MM.1S (cell line): ENCODE measurements at regions not wholly inside any gene's neighbourhood (a gene's known extent, or its start where the extent isn't known, plus 50 kb on each side); places are given as distances from the start of the nearest gene placed in this dataset.

Experiments
- DNase-seq: peaks from one replicate; pipeline ENCODE4 v3.0.0-alpha.2; 2015
- H2AFZ ChIP-seq: fragments of 300-600 bp; sonication (generic); 2 replicates; pipeline ENCODE4 v1.6.0; 2016; ENCODE audit warnings: antibody characterized with exemption, low read length
- H3F3A ChIP-seq: fragments of 300-600 bp; sonication (generic); 2 replicates; pipeline ENCODE4 v1.6.1; 2016; ENCODE audit warnings: mild to moderate bottlenecking, antibody characterized with exemption, low read length, moderate library complexity, mixed read lengths; ENCODE audit not compliant: insufficient read depth
- H3K27ac ChIP-seq: fragments of 300-600 bp; sonication (generic); 2 replicates; pipeline ENCODE4 v1.5.1; 2016; ENCODE audit warnings: mild to moderate bottlenecking, low read length
- H3K27me3 ChIP-seq: fragments of 300-600 bp; sonication (generic); replicated peaks from 2 replicates; pipeline ENCODE4 v1.6.0; 2016; ENCODE audit warnings: low read length; ENCODE audit not compliant: insufficient read depth
- H3K36me3 ChIP-seq: fragments of 300-600 bp; sonication (generic); replicated peaks from 2 replicates; pipeline ENCODE4 v1.6.1; 2016; ENCODE audit warnings: mild to moderate bottlenecking, low read length, mixed read lengths; ENCODE audit not compliant: insufficient read depth
- H3K4me1 ChIP-seq: fragments of 300-600 bp; sonication (generic); 2 replicates; pipeline ENCODE4 v1.6.1; 2016; ENCODE audit warnings: low read length, mixed read lengths
- H3K4me2 ChIP-seq: fragments of 300-600 bp; sonication (generic); 2 replicates; pipeline ENCODE4 v1.6.0; 2016; ENCODE audit warnings: low read depth, low read length
- H3K4me3 ChIP-seq: fragments of 300-600 bp; sonication (generic); 2 replicates; pipeline ENCODE4 v1.5.1; 2016; ENCODE audit warnings: low read length, mixed read lengths
- H3K79me2 ChIP-seq: fragments of 300-600 bp; sonication (generic); 2 replicates; pipeline ENCODE4 v1.6.1; 2016; ENCODE audit warnings: mixed run types, low read length, mixed read lengths
- H3K9ac ChIP-seq: fragments of 300-600 bp; sonication (generic); 2 replicates; pipeline ENCODE4 v1.6.1; 2016; ENCODE audit warnings: low read length, mixed read lengths
- H3K9me2 ChIP-seq: fragments of 300-600 bp; sonication (generic); replicated peaks from 2 replicates; pipeline ENCODE4 v1.6.1; 2016; ENCODE audit warnings: mild to moderate bottlenecking, low read length, mixed read lengths; ENCODE audit not compliant: insufficient read depth
- H3K9me3 ChIP-seq: fragments of 300-600 bp; sonication (generic); replicated peaks from 2 replicates; pipeline ENCODE4 v1.6.1; 2016; ENCODE audit warnings: mild to moderate bottlenecking, low read length, mixed read lengths; ENCODE audit not compliant: insufficient read depth
- H4K20me1 ChIP-seq: fragments of 300-600 bp; sonication (generic); 2 replicates; pipeline ENCODE4 v1.6.1; 2016; ENCODE audit warnings: mild to moderate bottlenecking, low read length, moderate library complexity, mixed read lengths; ENCODE audit not compliant: insufficient read depth
- EZH2 ChIP-seq: fragments of 300-600 bp; sonication (generic); optimal IDR thresholded peaks from 2 replicates; pipeline ENCODE3; 2017; ENCODE audit warnings: low read depth, mild to moderate bottlenecking, antibody characterized with exemption, low read length, mixed read lengths
- EZH2phosphoT487 ChIP-seq: fragments of 300-600 bp; sonication (generic); IDR thresholded peaks from 2 replicates; pipeline ENCODE4 v1.6.1; 2018; ENCODE audit warnings: antibody characterized with exemption, low read length
- TF ChIP-seq, protein P1 (sequence below): fragments of 300-600 bp; sonication (generic); IDR thresholded peaks from 2 replicates; pipeline ENCODE4 v1.5.1; 2016; ENCODE audit warnings: antibody characterized with exemption, low read length, mixed read lengths

DNA sequence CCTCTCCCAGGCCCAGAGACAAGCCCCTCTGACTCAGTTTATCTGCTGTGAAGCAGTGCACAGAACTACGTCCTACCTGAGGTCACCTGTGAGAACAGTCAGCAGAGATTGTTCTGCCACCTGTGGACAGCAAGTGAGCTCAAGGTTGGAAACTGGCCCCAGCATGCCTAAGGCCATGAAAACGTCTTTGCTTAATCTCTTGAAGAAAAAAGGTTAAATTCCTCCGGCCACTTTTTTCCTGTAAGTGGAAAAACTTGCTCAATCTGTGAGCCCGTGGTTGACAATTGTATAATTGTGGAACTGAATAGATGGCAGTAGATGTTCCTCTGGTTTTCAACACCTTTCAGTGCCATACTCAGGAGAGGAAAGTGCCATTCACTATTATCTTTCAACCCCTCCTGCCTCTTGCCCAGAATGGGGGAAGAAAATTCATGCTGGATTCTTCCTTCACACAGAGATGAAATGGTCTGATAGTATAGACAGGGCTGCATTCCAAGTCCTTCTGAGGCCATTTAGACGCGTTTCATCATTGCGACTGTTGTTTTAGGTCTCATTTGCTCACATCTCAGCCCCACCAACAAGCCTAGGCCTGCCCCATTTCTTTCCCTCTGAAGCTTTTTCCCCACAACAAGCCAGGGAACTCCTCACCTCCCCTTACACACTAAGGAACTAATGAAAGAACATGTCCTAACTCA lies 292.9 kb downstream of the FZD1 start:
- TF ChIP-seq, protein P1, sequence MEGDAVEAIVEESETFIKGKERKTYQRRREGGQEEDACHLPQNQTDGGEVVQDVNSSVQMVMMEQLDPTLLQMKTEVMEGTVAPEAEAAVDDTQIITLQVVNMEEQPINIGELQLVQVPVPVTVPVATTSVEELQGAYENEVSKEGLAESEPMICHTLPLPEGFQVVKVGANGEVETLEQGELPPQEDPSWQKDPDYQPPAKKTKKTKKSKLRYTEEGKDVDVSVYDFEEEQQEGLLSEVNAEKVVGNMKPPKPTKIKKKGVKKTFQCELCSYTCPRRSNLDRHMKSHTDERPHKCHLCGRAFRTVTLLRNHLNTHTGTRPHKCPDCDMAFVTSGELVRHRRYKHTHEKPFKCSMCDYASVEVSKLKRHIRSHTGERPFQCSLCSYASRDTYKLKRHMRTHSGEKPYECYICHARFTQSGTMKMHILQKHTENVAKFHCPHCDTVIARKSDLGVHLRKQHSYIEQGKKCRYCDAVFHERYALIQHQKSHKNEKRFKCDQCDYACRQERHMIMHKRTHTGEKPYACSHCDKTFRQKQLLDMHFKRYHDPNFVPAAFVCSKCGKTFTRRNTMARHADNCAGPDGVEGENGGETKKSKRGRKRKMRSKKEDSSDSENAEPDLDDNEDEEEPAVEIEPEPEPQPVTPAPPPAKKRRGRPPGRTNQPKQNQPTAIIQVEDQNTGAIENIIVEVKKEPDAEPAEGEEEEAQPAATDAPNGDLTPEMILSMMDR, result no peak
- TF ChIP-seq EZH2phosphoT487, result no peak
- TF ChIP-seq EZH2, result no peak
- H3K79me2 ChIP-seq, result no peaks in the 10 kb centered on the region
- no peak overlapping the region for H3K4me2 ChIP-seq
- no peaks in the 10 kb centered on the region for H3K9me2 ChIP-seq
- H4K20me1 ChIP-seq, result no peaks in the 10 kb centered on the region
- H3K4me1 ChIP-seq, result no peaks in the 10 kb centered on the region
- no peak overlapping the region for H3K9ac ChIP-seq
- H3K27ac ChIP-seq, result no peak overlapping the region
- H2AFZ ChIP-seq, result no peak overlapping the region
- no peaks in the 10 kb centered on the region for H3K36me3 ChIP-seq
- no peaks in the 10 kb centered on the region for H3K9me3 ChIP-seq
- H3K27me3 ChIP-seq, result no peaks in the 10 kb centered on the region
- no peaks in the 10 kb centered on the region for H3F3A ChIP-seq
- no peak overlapping the region for H3K4me3 ChIP-seq
- DNase-seq, result no peak

GRCh38 chr7:91557789-91558404 lies 293.7 kb downstream of the FZD1 start:
- Histone ChIP-seq H4K20me1 (no peaks in the 10 kb centered on the region), H3F3A (no peaks in the 10 kb centered on the region), H3K9ac (no peak overlapping the region), H3K9me2 (no peaks in the 10 kb centered on the region), H3K9me3 (no peaks in the 10 kb centered on the region), H3K27ac (no peak overlapping the region), H3K79me2 (no peaks in the 10 kb centered on the region), H3K4me1 (no peaks in the 10 kb centered on the region), H3K36me3 (no peaks in the 10 kb centered on the region), H3K27me3 (no peaks in the 10 kb centered on the region), H3K4me2 (no peak overlapping the region), H2AFZ (no peak overlapping the region), H3K4me3 (no peak overlapping the region)
- no peak for TF ChIP-seq EZH2phosphoT487
- TF ChIP-seq, protein P1, result no peak
- TF ChIP-seq EZH2, result no peak
- DNase-seq, result no peak

GRCh38 chr7:91559947-91560346 lies 295.7 kb downstream of the FZD1 start:
- Histone ChIP-seq H3K9me2 (no peaks in the 10 kb centered on the region), H3K4me3 (no peak overlapping the region), H3K36me3 (no peaks in the 10 kb centered on the region), H3K9me3 (no peaks in the 10 kb centered on the region), H3F3A (no peaks in the 10 kb centered on the region), H3K4me2 (no peak overlapping the region), H2AFZ (no peak overlapping the region), H3K27me3 (no peaks in the 10 kb centered on the region), H3K79me2 (no peaks in the 10 kb centered on the region), H3K9ac (no peak overlapping the region), H3K4me1 (no peaks in the 10 kb centered on the region), H3K27ac (no peak overlapping the region), H4K20me1 (no peaks in the 10 kb centered on the region)
- no peak for DNase-seq
- TF ChIP-seq, protein P1, result no peak
- TF ChIP-seq EZH2, result no peak
- TF ChIP-seq EZH2phosphoT487, result no peak
